PC-3 (cell line): ENCODE measurements at regions not wholly inside any gene's neighbourhood (a gene's known extent, or its start where the extent isn't known, plus 50 kb on each side); places are given as distances from the start of the nearest gene placed in this dataset.

Experiments used
- ATAC-seq: fragments of 200-7000 bp; cut with Tn5 transposase; 2 replicates; pipeline ENCODE4 v1.9.1; 2020; ENCODE audit warnings: mild to moderate bottlenecking, moderate library complexity
- BruUV-seq: library from RNA; stranded (reverse); fragments of 400-500 nt; replicated peaks from 2 replicates; lab custom pipeline; 2021; lab: Mats Ljungman, UMichigan
- CTCF ChIA-PET: fragments of 300-600 bp; sonication (Branson Sonifier 250); formaldehyde crosslinking; loops from one replicate; lab custom pipeline; 2022; ENCODE audit warnings: antibody characterized with exemption; lab: Charles Lee
- POLR2A ChIA-PET: fragments of 300-600 bp; sonication (Branson Sonifier 250); formaldehyde crosslinking; loops from one replicate; lab custom pipeline; 2022; ENCODE audit warnings: antibody characterized with exemption; ENCODE audit not compliant: unreplicated experiment; lab: Charles Lee
- DNase-seq: peaks from one replicate; pipeline ENCODE4 v3.0.0-alpha.2; 2015
- H2AFZ ChIP-seq: fragments of 300-600 bp; sonication (generic); 2 replicates; pipeline ENCODE4 v1.6.0; 2016; ENCODE audit warnings: antibody characterized with exemption, low read length
- H3F3A ChIP-seq: fragments of 300-600 bp; sonication (generic); one replicate; pipeline ENCODE4 v1.6.0; 2017; ENCODE audit warnings: antibody characterized with exemption, low read length, control low read depth, mild to moderate bottlenecking; ENCODE audit not compliant: unreplicated experiment
- H3K27ac ChIP-seq: fragments of 300-600 bp; sonication (generic); 2 replicates; pipeline ENCODE4 v1.5.1; 2016; ENCODE audit warnings: mild to moderate bottlenecking, low read length
- H3K27me3 ChIP-seq: fragments of 300-600 bp; sonication (generic); 2 replicates; pipeline ENCODE4 v1.6.1; 2016; ENCODE audit warnings: low read length, mixed read lengths
- H3K36me3 ChIP-seq: fragments of 300-600 bp; sonication (generic); 2 replicates; pipeline ENCODE4 v1.6.1; 2016; ENCODE audit warnings: low read depth, mixed run types, low read length, mixed read lengths
- H3K4me1 ChIP-seq: fragments of 300-600 bp; sonication (generic); 2 replicates; pipeline ENCODE4 v1.5.1; 2016; ENCODE audit warnings: low read length; ENCODE audit not compliant: insufficient read depth
- H3K4me2 ChIP-seq: fragments of 300-600 bp; sonication (generic); 2 replicates; pipeline ENCODE4 v1.6.0; 2016; ENCODE audit warnings: low read length
- H3K4me3 ChIP-seq: fragments of 300-600 bp; sonication (generic); 2 replicates; pipeline ENCODE4 v1.5.1; 2016; ENCODE audit warnings: mild to moderate bottlenecking, low read length, mixed read lengths
- H3K79me2 ChIP-seq: fragments of 300-600 bp; sonication (generic); 2 replicates; pipeline ENCODE4 v1.6.1; 2017; ENCODE audit warnings: low read length, mixed read lengths
- H3K9ac ChIP-seq: fragments of 300-600 bp; sonication (generic); 2 replicates; pipeline ENCODE4 v1.6.0; 2016; ENCODE audit warnings: mild to moderate bottlenecking, low read length
- H3K9me2 ChIP-seq: fragments of 300-600 bp; sonication (generic); replicated peaks from 2 replicates; pipeline ENCODE4 v1.6.1; 2016; ENCODE audit warnings: mixed run types, low read length, mixed read lengths
- H3K9me3 ChIP-seq: fragments of 300-600 bp; sonication (generic); 2 replicates; pipeline ENCODE4 v1.6.1; 2016; ENCODE audit warnings: low read length, mixed read lengths
- H4K20me1 ChIP-seq: fragments of 300-600 bp; sonication (generic); 2 replicates; pipeline ENCODE4 v1.6.1; 2016; ENCODE audit warnings: low read length, mixed read lengths
- EZH2 ChIP-seq: fragments of 300-600 bp; sonication (generic); IDR thresholded peaks from one replicate; pipeline ENCODE4 v1.6.1; 2017; ENCODE audit warnings: antibody characterized with exemption, mild to moderate bottlenecking, low read length; ENCODE audit not compliant: unreplicated experiment
- EZH2phosphoT487 ChIP-seq: fragments of 300-600 bp; sonication (generic); IDR thresholded peaks from 2 replicates; pipeline ENCODE4 v1.6.1; 2018; ENCODE audit warnings: mild to moderate bottlenecking, antibody characterized with exemption, low read length, borderline replicate concordance
- intact Hi-C: fragments of 100-400 bp; cut with micrococcal nuclease; formaldehyde crosslinking; loops from 2 replicates; pipeline ENCODE4 v1.9.0; 2023
- TF ChIP-seq, protein P1 (sequence below): fragments of 300-600 bp; sonication (generic); conservative IDR thresholded peaks from 2 replicates; pipeline ENCODE4 v1.5.1; 2017; ENCODE audit warnings: antibody characterized with exemption, low read depth, mild to moderate bottlenecking, low read length

DNA sequence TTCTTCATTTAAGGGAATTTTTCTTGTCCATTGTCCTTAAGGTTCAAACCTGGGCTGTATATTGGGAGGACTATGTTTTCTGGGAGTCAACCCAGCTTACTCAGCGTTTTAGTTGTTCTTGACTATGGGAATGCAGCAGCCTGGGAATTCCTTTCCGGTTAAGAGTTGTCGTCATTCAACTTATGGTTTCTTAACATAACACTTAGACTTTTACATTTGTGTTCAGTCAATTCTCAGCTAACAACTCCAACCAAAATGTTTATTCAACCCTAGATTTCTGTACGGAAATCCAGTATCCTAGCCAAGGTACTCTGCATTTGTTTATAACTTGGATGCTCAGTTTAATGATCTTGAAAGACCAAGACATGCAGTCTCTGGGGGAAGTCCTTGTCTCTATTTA lies 960.9 kb downstream of the CBLN2 start:
- no peak overlapping the region for H3K4me3 ChIP-seq
- no peak overlapping the region for H3K9ac ChIP-seq
- H3F3A ChIP-seq, result no peaks in the 10 kb centered on the region
- TF ChIP-seq, protein P1, sequence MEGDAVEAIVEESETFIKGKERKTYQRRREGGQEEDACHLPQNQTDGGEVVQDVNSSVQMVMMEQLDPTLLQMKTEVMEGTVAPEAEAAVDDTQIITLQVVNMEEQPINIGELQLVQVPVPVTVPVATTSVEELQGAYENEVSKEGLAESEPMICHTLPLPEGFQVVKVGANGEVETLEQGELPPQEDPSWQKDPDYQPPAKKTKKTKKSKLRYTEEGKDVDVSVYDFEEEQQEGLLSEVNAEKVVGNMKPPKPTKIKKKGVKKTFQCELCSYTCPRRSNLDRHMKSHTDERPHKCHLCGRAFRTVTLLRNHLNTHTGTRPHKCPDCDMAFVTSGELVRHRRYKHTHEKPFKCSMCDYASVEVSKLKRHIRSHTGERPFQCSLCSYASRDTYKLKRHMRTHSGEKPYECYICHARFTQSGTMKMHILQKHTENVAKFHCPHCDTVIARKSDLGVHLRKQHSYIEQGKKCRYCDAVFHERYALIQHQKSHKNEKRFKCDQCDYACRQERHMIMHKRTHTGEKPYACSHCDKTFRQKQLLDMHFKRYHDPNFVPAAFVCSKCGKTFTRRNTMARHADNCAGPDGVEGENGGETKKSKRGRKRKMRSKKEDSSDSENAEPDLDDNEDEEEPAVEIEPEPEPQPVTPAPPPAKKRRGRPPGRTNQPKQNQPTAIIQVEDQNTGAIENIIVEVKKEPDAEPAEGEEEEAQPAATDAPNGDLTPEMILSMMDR, result no peak
- peak overlapping the region; percentile 36; the same call in 1 of the 2 replicates for H2AFZ ChIP-seq
- DNase-seq, result no peak
- H4K20me1 ChIP-seq, result no peaks in the 10 kb centered on the region
- H3K9me2 ChIP-seq, result no peaks in the 10 kb centered on the region
- no peaks in the 10 kb centered on the region for H3K36me3 ChIP-seq
- H3K27me3 ChIP-seq, result no peaks in the 10 kb centered on the region
- no peak for ATAC-seq
- no peak overlapping the region for H3K27ac ChIP-seq
- BruUV-seq, result no TSS peak
- CTCF ChIA-PET, result no interaction called here
- no peak overlapping the region; the same call in 1 of the 2 replicates for H3K4me2 ChIP-seq
- H3K9me3 ChIP-seq, result no peaks in the 10 kb centered on the region
- no peaks in the 10 kb centered on the region for H3K79me2 ChIP-seq
- POLR2A ChIA-PET, result no interaction called here
- intact Hi-C loops, result no loop called here
- no peaks in the 10 kb centered on the region for H3K4me1 ChIP-seq

DNA sequence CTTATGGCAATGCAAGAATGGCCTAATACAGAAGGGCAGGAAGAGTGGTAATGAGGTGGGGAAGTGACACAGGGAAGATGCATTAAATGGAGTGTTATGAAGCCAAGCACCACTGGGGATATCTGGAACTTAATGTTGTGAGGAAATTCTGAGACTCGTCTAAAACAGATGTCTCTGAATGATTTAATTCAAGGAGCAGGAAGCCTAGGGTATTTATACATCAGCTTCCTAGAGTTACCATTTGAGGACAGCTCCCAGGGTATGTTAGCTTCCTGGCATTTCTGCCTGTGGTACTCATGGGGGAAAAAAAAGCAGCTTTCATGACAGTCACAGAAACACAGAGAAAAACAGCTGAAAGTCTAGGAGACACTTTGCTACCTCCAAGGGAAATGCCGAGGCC lies 989.5 kb downstream of the CBLN2 start:
- DNase-seq, result no peak
- no TSS peak for BruUV-seq
- no peak overlapping the region for H3K9ac ChIP-seq
- no peaks in the 10 kb centered on the region for H3K79me2 ChIP-seq
- H2AFZ ChIP-seq, result no peak overlapping the region
- H3K4me3 ChIP-seq, result no peak overlapping the region
- H3K36me3 ChIP-seq, result no peaks in the 10 kb centered on the region
- H3K27ac ChIP-seq, result no peak overlapping the region
- TF ChIP-seq EZH2phosphoT487 (no peak), EZH2 (no peak)
- TF ChIP-seq, protein P1, result no peak
- H3K27me3 ChIP-seq, result no peaks in the 10 kb centered on the region
- ChIA-PET POLR2A (no interaction called here), CTCF (no interaction called here)
- no peaks in the 10 kb centered on the region for H3F3A ChIP-seq
- H3K4me1 ChIP-seq, result no peaks in the 10 kb centered on the region
- H3K9me2 ChIP-seq, result no peaks in the 10 kb centered on the region
- H3K4me2 ChIP-seq, result no peak overlapping the region
- ATAC-seq, result no peak
- intact Hi-C loops, result no loop called here
- H3K9me3 ChIP-seq, result no peaks in the 10 kb centered on the region
- H4K20me1 ChIP-seq, result no peaks in the 10 kb centered on the region

DNA sequence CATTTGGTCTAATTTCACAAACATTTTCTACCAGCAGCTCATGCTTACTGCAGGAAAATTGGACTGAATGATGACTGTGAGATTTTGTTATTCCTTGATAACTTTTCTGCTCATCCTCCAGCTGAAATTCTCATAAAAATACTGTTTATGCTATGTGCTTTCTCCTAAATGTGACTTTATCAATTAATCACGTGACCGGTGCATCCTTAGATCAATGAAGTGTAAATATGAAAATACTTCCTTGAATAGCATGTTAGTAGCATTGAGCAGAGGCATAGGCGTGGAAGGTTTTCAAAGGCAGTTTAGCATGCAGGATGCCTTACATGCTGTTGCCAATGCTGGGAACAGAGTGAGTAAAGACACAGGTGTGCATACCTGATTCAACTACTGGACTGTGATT lies 1002.5 kb downstream of the CBLN2 start:
- Histone ChIP-seq H3F3A (no peaks in the 10 kb centered on the region), H3K4me3 (no peak overlapping the region), H3K9ac (no peak overlapping the region), H2AFZ (no peak overlapping the region), H3K4me1 (no peaks in the 10 kb centered on the region), H3K79me2 (no peaks in the 10 kb centered on the region), H3K9me3 (no peaks in the 10 kb centered on the region), H3K27ac (no peak overlapping the region), H3K36me3 (no peaks in the 10 kb centered on the region), H3K27me3 (no peaks in the 10 kb centered on the region), H4K20me1 (no peaks in the 10 kb centered on the region), H3K9me2 (no peaks in the 10 kb centered on the region), H3K4me2 (no peak overlapping the region)
- ChIA-PET POLR2A (no interaction called here), CTCF (no interaction called here)
- ATAC-seq, result no peak
- DNase-seq, result no peak
- BruUV-seq, result no TSS peak
- TF ChIP-seq EZH2, result no peak
- no peak for TF ChIP-seq EZH2phosphoT487
- TF ChIP-seq, protein P1, result no peak
- intact Hi-C loops, result no loop called here
